IMR-90 (cell line): ENCODE measurements at regions not wholly inside any gene's neighbourhood (a gene's known extent, or its start where the extent isn't known, plus 50 kb on each side); places are given as distances from the start of the nearest gene placed in this dataset.

Experiments used
- ATAC-seq: fragments of 200-7000 bp; cut with Tn5 transposase; 2 replicates; pipeline ENCODE4 v1.9.1; 2020; ENCODE audit warnings: low read depth, mild to moderate bottlenecking, moderate library complexity
- BruUV-seq: library from RNA; stranded (reverse); fragments of 400-500 nt; replicated peaks from 2 replicates; lab custom pipeline; 2021; lab: Mats Ljungman, UMichigan
- CTCF ChIA-PET: fragments of 300-600 bp; formaldehyde crosslinking; extraction: SDS; loops from one replicate; lab custom pipeline; 2021; ENCODE audit warnings: antibody characterized with exemption; lab: Yijun Ruan, JAX
- POLR2A ChIA-PET: fragments of 300-600 bp; sonication (Branson Sonifier 250); formaldehyde crosslinking; loops from one replicate; lab custom pipeline; 2022; ENCODE audit warnings: antibody characterized with exemption; ENCODE audit not compliant: unreplicated experiment; lab: Charles Lee
- DNase-seq: peaks from one replicate; pipeline ENCODE4 v3.0.0; 2013
- H2AFZ ChIP-seq: replicated peaks from 2 replicates; pipeline ENCODE3; 2013; ENCODE audit warnings: low read length, mild to moderate bottlenecking; ENCODE audit not compliant: poor library complexity
- H2AK5ac ChIP-seq: 2 replicates; pipeline ENCODE4 v1.6.1; 2013; ENCODE audit warnings: low read depth, low read length, inconsistent platforms
- H2AK9ac ChIP-seq: replicated peaks from 2 replicates; pipeline ENCODE3; 2013; ENCODE audit warnings: mild to moderate bottlenecking, low read depth, low read length, moderate library complexity; ENCODE audit not compliant: poor library complexity
- H2BK120ac ChIP-seq: 2 replicates; pipeline ENCODE4 v1.6.1; 2013; ENCODE audit warnings: low read depth, low read length, inconsistent platforms
- H2BK15ac ChIP-seq: 3 replicates; pipeline ENCODE4 v1.6.1; 2013; ENCODE audit warnings: low read depth, low read length, inconsistent platforms
- H2BK20ac ChIP-seq: 2 replicates; pipeline ENCODE4 v1.6.1; 2013; ENCODE audit warnings: low read depth, mild to moderate bottlenecking, inconsistent platforms, low read length, moderate library complexity
- H2BK5ac ChIP-seq: 2 replicates; pipeline ENCODE4 v1.6.1; 2013; ENCODE audit warnings: mild to moderate bottlenecking, low read depth, low read length, inconsistent platforms; ENCODE audit not compliant: poor library complexity, severe bottlenecking
- H3K14ac ChIP-seq: replicated peaks from 2 replicates; pipeline ENCODE4 v1.6.1; 2013; ENCODE audit warnings: low read depth, low read length, inconsistent platforms
- H3K18ac ChIP-seq: 2 replicates; pipeline ENCODE4 v1.6.1; 2013; ENCODE audit warnings: low read depth, low read length, control low read depth
- H3K23ac ChIP-seq: 2 replicates; pipeline ENCODE4 v1.6.1; 2013; ENCODE audit warnings: low read depth, low read length, inconsistent platforms
- H3K27ac ChIP-seq: 2 replicates; pipeline ENCODE4 v1.5.1; 2013; ENCODE audit warnings: mild to moderate bottlenecking, control low read depth, low read length; ENCODE audit not compliant: insufficient read depth
- H3K27me3 ChIP-seq: 2 replicates; pipeline ENCODE4 v1.6.1; 2013; ENCODE audit warnings: low read length; ENCODE audit not compliant: control insufficient read depth, insufficient read depth
- H3K36me3 ChIP-seq: 2 replicates; pipeline ENCODE4 v1.6.1; 2013; ENCODE audit warnings: low read length, mixed read lengths; ENCODE audit not compliant: control insufficient read depth, insufficient read depth
- H3K4ac ChIP-seq: 2 replicates; pipeline ENCODE4 v1.6.1; 2013; ENCODE audit warnings: low read depth, low read length, inconsistent platforms
- H3K4me1 ChIP-seq: 2 replicates; pipeline ENCODE4 v1.6.1; 2013; ENCODE audit warnings: low read length, mixed read lengths; ENCODE audit not compliant: control insufficient read depth, insufficient read depth
- H3K4me2 ChIP-seq: 2 replicates; pipeline ENCODE4 v1.6.1; 2013; ENCODE audit warnings: low read depth, mild to moderate bottlenecking, control low read depth, low read length, moderate library complexity
- H3K4me3 ChIP-seq: 2 replicates; pipeline ENCODE4 v1.5.1; 2013; ENCODE audit warnings: low read depth, mild to moderate bottlenecking, control low read depth, low read length, moderate library complexity; ENCODE audit not compliant: insufficient read depth
- H3K56ac ChIP-seq: 2 replicates; pipeline ENCODE4 v1.6.1; 2013; ENCODE audit warnings: low read length, inconsistent platforms; ENCODE audit not compliant: insufficient read depth; ENCODE audit errors: extremely low read depth
- H3K79me1 ChIP-seq, 2 experiments: 2 replicates each; pipeline ENCODE4 v1.6.1; 2013; ENCODE audit warnings: low read length in 2 of 2, inconsistent platforms in 1 of 2, low read depth in 1 of 2
- H3K9ac ChIP-seq: 2 replicates; pipeline ENCODE4 v1.6.1; 2013; ENCODE audit warnings: low read depth, low read length, control low read depth
- H3K9me1 ChIP-seq: 2 replicates; pipeline ENCODE4 v1.6.1; 2013; ENCODE audit warnings: low read length, inconsistent platforms; ENCODE audit not compliant: insufficient read depth
- H3K9me3 ChIP-seq: 2 replicates; pipeline ENCODE4 v1.6.1; 2013; ENCODE audit warnings: low read length; ENCODE audit not compliant: control insufficient read depth, insufficient read depth
- H4K20me1 ChIP-seq: 2 replicates; pipeline ENCODE4 v1.6.1; 2013; ENCODE audit warnings: low read length, inconsistent platforms; ENCODE audit not compliant: insufficient read depth
- H4K5ac ChIP-seq: 2 replicates; pipeline ENCODE4 v1.6.1; 2013; ENCODE audit warnings: mild to moderate bottlenecking, low read depth, low read length, control low read depth
- H4K8ac ChIP-seq, 2 experiments: 2 replicates each; pipeline ENCODE4 v1.6.1; 2013; ENCODE audit warnings: low read depth in 2 of 2, low read length in 2 of 2, control low read depth in 1 of 2, inconsistent platforms in 1 of 2
- H4K91ac ChIP-seq: 2 replicates; pipeline ENCODE4 v1.6.1; 2013; ENCODE audit warnings: low read depth, low read length, inconsistent platforms; ENCODE audit not compliant: insufficient read depth
- CEBPB ChIP-seq: IDR thresholded peaks from 2 replicates; pipeline ENCODE4 v1.6.1; 2012; ENCODE audit warnings: low read depth, low read length, improper control_type of control experiment
- FOS ChIP-seq: fragments of 150-350 bp; IDR thresholded peaks from 2 replicates; pipeline ENCODE4 v1.6.1; 2016; ENCODE audit warnings: low read depth, low read length
- MAFK ChIP-seq: IDR thresholded peaks from 2 replicates; pipeline ENCODE4 v1.6.1; 2012; ENCODE audit warnings: low read depth, low read length, improper control_type of control experiment
- RCOR1 ChIP-seq: IDR thresholded peaks from 2 replicates; pipeline ENCODE4 v1.6.1; 2012; ENCODE audit warnings: mild to moderate bottlenecking, low read length, improper control_type of control experiment; ENCODE audit not compliant: insufficient replicate concordance
- RFX5 ChIP-seq: IDR thresholded peaks from 2 replicates; pipeline ENCODE4 v1.8.0; 2012; ENCODE audit warnings: low read depth, mild to moderate bottlenecking, low read length, moderate library complexity
- WGBS, 2 experiments: methylation state at CpG; one replicate each; pipeline versions ENCODE4 v1.1.5 to v1.1.7; 2013; ENCODE audit warnings: missing lambda C conversion rate in 2 of 2; ENCODE audit not compliant: insufficient read length in 1 of 2; ENCODE audit errors: extremely low coverage in 2 of 2; 5-methylcytosine and 5-hydroxymethylcytosine counted together
- dilution Hi-C: fragments of 300-500 bp; cut with HindIII; formaldehyde crosslinking; loops from one replicate; pipeline ENCODE4 v1.14.3; 2018; ENCODE audit warnings: low sequenced_read_pairs; ENCODE audit not compliant: unreplicated experiment
- in situ Hi-C: fragments of 300-500 bp; cut with MboI; formaldehyde crosslinking; loops from 3 replicates; pipeline ENCODE4 v1.14.3; 2019; ENCODE audit warnings: low sequenced_read_pairs, inconsistent platforms, mixed read lengths
- intact Hi-C: fragments of 100-400 bp; cut with micrococcal nuclease; formaldehyde crosslinking; loops from 2 replicates; pipeline ENCODE4 v1.10.0; 2022
- TF ChIP-seq, protein P1 (sequence below): fragments of 150-350 bp; IDR thresholded peaks from 2 replicates; pipeline ENCODE4 v1.6.1; 2017; ENCODE audit warnings: mild to moderate bottlenecking, antibody characterized with exemption, low read length, low read depth

GRCh38 chr2:42878581-42878980 lies 86.2 kb upstream of the HAAO start:
- Histone ChIP-seq H4K91ac (no peak overlapping the region), H3K9me3 (no peaks in the 10 kb centered on the region), H2AK5ac (no peak overlapping the region), H4K5ac (no peak overlapping the region), H3K4me3 (no peak overlapping the region), H4K8ac (no peak overlapping the region), H3K27me3 (no peaks in the 10 kb centered on the region), H3K23ac (no peak overlapping the region), H3K4me1 (no peaks in the 10 kb centered on the region; the same call in 1 of the 2 replicates), H3K4ac (no peak overlapping the region), H3K4me2 (no peak overlapping the region), H2BK20ac (no peak overlapping the region), H2AFZ (peak overlapping the region; percentile 8), H4K20me1 (no peaks in the 10 kb centered on the region), H3K9ac (no peak overlapping the region), H3K18ac (no peak overlapping the region), H3K56ac (no peak overlapping the region), H3K36me3 (no peaks in the 10 kb centered on the region), H3K79me1 (no peaks in the 10 kb centered on the region), H2BK120ac (no peak overlapping the region), H3K9me1 (no peaks in the 10 kb centered on the region), H3K27ac (no peak overlapping the region), H2BK5ac (no peak overlapping the region), H2BK15ac (no peak overlapping the region), H2AK9ac (peak overlapping the region; percentile 31), H3K14ac (no peak overlapping the region)
- CTCF ChIA-PET, result no interaction called here
- intact Hi-C loops (no loop called here), dilution Hi-C loops (no loop called here), in situ Hi-C loops (no loop called here)
- DNase-seq, result peak; percentile 44
- 80% methylated on average over 1 of the region's 4 CpGs; no CpG with 5 or more reads in 1 of the 2 experiments for WGBS, 2 experiments
- POLR2A ChIA-PET, result no interaction called here
- TF ChIP-seq, protein P1, sequence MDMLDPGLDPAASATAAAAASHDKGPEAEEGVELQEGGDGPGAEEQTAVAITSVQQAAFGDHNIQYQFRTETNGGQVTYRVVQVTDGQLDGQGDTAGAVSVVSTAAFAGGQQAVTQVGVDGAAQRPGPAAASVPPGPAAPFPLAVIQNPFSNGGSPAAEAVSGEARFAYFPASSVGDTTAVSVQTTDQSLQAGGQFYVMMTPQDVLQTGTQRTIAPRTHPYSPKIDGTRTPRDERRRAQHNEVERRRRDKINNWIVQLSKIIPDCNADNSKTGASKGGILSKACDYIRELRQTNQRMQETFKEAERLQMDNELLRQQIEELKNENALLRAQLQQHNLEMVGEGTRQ, result no peak
- TF ChIP-seq RCOR1, result no peak
- TF ChIP-seq FOS, result no peak
- no peak for TF ChIP-seq CEBPB
- TF ChIP-seq RFX5, result no peak
- TF ChIP-seq MAFK, result no peak
- BruUV-seq, result no TSS peak
- no peak for ATAC-seq
